HG03571 (cell line): ENCODE measurements at regions not wholly inside any gene's neighbourhood (a gene's known extent, or its start where the extent isn't known, plus 50 kb on each side); places are given as distances from the start of the nearest gene placed in this dataset.

ENCODE experiments used
- ATAC-seq: cut with Tn5 transposase; IDR thresholded peaks from one replicate; pipeline ENCODE4 v1.9.1; 2021; ENCODE audit not compliant: unreplicated experiment

DNA sequence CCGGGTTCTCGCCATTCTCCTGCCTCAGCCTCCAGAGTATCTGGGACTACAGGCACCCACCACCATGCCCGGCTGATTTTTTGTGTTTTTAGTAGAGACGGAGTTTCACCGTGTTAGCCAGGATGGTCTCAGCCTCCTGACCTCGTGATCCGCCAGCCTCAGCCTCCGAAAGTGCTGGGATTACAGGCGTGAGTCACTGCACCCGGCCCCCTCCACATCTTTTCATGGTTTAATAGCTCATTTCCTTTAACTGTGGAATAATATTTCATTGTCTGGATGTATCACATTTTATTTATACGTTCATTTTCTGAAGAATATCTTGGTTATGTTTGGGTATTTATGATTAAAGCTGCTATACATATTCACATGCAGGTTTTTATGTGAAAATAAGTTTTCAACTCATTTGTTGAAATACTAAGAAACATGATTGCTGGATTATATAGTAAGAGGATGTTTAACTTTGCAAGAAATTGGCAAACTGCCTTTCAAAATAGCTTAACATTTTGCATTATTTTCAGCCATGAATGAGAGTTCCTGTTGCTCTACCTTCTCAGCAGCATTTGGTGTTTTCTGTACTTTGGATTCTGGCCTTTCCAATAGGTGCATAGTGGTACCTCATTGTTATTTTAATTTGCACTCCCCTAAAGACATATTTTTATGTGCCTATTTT lies 591.9 kb downstream of the TECRL start:
- no peak for ATAC-seq

DNA sequence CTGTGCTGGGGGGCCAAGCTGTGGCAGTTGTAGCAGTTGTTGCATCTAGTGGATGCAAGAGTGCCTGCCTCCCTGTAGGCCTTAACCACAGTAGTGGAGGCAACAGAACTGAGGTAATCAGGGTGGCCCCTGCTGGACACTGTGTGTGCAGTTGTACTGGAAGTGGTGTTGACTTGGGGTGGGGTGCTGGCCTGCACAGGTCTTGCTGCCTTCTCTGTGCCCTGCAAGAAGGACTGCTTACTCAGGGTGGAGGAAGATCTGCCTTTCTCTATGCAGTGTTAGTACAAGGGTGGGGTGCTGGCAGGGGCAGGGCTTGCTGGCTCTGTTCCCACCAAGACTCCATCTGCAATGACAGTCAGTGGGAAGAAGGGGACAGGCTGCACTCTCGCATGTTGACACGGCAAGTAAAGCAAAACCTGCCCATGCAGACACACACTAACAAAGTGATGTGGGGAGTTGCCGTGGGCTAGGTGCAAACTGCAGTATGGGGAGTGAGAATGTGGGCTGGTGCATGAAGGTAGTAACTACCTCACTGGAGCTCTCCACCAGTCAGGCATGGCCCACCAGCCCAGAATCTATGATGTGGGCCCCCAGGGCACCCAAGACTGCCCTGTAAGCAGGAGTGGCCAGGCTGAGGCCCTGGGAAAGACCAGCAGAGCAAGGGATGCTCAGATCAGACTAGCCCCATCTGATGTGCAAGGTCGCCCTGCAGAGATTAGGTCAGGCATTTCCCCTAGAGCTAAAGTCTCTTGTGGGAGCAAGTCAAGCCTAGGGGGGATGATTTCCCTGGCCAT lies 594.9 kb downstream of the TECRL start:
- no peak for ATAC-seq

DNA sequence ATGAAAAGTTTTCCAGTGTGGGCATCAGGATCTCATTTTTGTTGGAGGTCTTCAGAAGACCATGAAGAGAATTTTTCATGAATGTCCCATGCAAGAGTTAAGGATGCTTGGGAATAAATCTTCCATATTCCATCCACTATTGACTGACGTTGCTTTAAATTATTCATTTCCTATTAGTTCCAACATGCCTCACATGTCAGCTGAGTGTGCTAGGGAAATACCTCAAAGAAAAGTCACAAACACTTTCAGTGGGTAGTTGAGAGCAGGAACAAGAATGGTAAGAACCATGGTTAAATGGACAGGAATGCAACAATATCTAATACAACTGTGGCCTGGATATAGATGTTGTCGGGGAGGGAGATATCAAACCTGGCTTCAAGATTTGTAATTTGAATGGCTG lies 610.1 kb downstream of the TECRL start:
- ATAC-seq, result no peak

DNA sequence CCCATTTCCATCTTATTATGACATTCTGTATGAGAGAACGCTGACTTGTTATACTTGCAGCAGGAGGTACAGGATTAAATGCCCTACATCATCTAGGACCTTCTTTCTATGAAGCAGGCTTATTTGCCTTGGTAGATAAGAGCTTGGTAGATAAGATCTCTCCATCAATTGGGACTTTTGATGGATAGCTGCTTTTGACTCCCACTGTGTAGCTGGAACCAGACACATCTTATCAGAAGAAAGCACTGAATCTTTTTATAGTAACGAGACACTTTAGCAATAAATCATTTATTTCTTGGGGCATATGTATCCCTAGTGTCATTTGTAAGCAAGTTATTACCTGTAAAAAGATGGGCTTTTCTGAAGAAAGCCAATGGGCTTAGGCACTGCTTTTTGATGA lies 613.9 kb downstream of the TECRL start:
- ATAC-seq, result no peak

DNA sequence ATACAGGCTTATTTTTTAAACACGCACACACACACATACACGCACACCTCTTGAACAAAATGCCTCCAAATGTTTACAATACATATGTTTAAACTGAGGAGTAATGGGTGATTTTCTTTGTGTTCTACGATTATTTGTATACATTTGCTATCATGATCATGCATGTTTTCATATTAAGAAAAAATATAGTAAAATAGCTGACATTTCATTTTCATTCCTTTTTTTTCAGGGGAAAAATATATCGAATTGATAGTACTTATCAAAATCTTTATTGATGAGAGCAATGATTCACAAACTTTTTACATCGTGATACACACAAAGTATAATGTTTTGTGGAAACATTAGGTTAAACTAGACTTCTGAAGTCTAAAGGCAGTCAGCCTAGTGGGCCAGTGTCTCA lies 618.9 kb downstream of the TECRL start:
- ATAC-seq, result no peak

DNA sequence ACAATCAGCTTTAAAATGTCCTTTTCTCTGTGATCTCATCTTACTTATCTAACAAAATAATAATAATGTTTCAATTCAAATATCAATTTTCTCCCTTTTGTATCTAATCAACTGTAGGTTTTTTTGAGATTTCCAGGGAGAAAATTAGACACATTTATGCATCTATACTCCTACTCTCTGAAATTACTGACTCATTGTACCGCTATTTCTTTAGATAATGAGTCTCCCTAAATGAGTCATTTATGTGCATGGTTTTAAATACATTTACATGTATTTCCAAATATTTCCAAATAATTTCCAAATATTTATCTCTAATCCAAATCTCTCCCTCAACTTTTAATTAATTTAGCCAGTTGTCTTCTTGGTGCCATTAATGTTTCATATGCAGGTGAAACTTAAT lies 621.0 kb downstream of the TECRL start:
- no peak for ATAC-seq

DNA sequence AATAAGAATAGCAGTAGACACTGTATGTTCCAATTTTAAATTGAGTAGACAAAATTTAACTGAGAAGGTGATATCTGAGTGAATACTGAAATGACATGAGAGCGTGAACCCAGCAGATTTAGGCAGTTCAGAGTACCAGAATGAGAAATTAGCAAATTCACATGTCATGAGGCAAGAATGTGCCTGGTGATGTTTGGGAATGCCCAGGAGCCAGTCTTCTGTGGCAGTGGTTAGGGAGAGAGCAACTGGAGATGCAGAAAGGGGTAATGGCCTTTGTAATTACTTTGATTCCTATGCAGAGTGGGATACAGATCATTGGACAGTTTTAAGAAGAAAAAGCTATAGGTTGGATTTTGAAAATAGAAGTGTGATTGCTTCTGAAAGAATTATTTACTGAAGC lies 621.9 kb downstream of the TECRL start:
- no peak for ATAC-seq

DNA sequence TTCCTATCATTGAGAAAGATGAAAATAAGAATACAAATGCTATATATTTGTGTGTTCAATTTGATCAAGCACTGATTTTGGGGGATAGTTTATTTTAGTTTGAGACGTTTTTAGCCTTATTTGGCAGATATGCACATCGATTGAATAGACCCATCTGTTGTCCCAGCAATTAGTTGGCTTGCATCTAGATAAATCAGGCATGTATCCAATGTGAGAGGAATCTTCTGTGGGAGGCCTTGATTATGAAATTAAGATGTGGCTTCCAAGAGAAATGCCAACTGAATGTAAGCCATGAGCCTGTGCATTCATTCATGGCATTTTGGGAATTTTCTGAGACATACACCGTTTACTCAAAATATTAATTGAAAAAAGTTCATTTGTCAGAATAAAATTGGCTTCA lies 623.1 kb downstream of the TECRL start:
- no peak for ATAC-seq

DNA sequence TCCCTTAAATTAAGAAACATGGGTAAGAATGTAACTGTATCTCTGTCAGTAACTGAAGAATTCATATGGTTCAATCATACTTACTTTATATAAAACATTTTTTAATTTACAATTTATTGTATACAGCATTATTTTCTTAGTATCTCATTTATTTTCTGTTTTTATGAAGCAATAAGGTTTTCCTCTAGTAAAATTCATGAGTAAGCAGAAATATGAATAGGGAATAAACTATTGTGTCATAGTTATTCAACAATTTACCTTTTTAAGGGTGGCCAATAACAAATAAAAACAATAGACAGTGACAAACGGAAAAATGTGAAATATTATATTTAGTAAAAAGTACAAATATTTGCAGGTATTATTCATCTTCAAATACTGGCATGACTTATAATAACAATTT lies 624.4 kb downstream of the TECRL start:
- no peak for ATAC-seq

DNA sequence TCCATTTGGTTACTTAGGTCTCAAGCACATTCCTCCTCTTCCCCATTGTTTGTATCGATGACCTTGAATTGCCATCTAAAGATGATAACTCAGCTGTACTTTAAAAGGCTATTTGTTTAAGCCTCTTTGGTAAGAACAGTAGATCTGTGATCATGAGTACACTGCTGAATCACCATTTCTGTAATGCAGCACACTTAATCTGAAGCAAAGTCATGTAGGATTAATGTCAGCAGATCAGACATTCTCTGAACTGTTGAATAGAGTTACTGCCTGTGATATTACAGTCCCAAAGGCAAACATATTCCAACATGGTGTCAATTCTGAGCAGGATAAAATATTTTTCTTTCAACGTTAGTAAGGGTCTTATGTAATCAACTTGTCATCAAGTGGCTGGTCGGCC lies 631.6 kb downstream of the TECRL start:
- no peak for ATAC-seq

DNA sequence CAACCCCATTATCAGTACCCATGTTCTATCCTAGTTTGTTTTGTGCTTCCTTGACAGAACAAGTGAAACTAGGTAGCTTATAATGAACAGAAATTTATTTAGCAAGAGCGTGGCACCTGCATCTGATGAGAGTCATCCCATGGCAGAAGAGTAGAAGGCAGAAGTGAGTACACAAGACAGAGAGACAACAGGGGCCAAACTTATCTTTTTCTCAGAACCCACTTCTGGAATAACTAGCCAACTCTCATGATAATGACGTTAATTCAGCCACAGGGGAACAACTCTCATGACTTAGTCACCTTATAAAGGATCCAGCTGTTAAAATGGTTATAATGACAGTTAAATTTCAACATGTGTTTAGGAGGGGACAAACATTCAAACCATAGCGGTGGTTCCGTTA lies 644.9 kb downstream of the TECRL start:
- no peak for ATAC-seq

DNA sequence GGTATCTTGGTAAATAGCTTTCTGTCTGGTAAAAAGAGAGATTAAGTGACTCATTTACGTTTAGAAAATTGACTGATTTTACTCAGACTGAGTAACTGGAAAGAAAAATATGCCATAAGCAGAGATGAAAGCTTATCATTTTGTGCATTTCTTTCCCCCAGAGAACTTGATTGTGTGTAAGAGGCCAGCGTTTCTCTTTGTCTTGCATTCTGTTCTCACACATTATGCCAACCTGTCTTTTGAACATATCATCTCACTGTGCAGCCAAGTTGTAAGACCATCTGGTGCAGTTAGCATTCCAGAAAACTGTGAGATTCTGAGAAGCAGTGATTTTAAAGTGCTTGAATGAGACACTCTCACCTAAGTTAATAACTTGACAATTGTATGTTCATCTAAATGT lies 651.3 kb downstream of the TECRL start:
- ATAC-seq, result no peak

DNA sequence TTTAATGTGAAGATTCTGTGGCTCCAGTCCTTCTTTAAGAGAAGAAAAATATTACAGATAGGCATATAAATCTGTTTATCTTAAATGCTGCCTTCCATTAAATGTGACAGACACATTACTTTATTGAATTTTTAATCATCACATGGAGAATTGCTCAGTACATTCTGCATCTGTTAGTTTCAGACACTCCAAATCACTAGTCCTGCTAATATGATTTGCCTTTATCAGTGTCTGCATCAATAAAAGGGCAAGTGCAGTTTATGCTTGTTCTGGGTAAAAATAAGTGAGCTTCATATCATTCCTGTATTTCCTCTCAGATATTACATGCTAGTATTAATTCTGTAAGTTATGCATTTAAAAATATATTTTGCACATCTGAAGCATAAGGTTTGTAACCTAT lies 666.4 kb downstream of the TECRL start:
- ATAC-seq, result no peak

DNA sequence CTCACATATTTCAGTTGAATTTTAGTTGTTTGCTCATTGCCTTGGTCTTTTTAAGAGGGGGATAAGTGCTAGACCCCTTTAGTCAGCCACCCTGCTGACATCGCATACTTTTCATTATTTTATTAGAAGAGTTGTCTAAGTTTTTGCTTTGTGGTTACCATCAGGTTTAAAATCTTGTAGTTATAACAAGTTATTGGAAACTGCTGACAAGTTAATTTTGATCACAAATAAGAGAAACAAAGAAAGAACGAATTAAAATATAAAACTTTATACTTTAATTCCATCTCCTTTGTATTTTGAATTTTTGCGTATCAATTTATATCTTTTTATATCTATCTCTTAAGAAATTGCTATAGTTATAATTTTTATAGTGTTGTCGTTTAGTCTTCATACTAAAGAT lies 679.7 kb downstream of the TECRL start:
- no peak for ATAC-seq

DNA sequence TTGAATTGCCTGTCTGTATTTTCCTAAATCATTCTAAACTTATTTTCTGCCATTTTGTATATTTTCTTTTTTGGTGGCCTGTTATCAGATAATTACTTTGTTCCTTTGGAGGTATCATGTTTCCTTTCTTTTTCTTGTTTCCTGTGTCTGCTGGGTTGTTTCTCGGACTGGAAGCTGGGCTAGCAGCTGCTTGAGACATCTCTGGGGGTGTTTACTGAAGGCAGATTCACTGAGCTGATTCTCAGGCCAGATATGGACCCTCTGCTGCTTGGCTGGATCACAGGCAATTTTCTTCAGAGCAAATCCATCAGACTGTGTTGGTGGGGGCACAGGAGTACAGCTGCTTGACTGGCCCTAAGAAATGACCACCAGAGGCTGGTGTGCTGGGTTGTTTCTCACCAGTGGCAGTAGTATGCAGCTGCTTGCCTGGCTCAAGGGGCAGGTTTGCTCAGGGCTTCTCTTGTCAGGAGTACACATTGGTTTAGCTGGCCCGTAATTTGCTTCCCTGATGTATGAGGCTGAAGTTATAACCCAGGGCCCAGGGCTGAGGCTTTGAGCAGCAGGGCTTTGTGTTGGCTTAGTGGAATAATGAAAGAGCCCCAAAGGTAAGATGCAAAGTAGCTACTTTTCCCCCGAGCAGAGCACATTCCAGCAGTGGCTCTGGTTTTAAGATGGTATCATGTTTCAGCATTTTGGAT lies 680.6 kb downstream of the TECRL start:
- no peak for ATAC-seq

DNA sequence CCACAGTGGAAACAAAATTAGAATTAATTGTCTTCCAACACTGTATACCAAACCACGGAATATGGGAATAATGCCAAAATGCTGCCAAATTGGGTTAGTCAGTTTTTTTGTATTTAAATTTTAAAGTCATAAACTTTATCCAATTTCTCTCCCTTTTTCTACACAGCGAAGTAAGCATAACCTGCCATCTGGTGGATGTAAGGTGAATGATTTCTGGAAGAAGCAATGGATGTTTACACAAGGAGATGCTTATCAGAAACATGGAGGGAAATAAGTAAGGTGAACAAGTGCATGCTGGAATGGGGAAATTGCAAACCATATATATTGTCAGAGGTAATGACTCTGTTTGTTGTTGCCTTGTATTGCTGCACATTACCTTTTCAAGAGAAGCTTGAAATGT lies 691.9 kb downstream of the TECRL start:
- no peak for ATAC-seq

DNA sequence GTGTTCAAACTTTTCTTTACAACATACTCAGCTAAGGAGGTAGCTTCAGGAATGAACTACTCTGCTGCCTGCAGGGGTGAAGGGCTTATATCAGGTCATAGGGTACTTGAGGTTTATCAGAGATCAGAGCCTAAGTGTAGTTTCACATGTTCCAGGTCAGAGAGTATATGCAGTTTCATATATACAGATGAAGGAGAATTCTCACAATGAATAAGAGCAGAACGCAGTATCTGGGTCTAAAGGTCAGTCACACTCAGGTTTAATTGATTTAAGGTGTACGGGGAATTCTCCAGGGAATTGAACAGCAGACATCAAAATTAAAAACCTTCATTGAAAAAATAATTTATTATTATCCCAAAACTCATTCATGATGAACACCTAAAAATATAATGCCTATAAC lies 700.6 kb downstream of the TECRL start:
- no peak for ATAC-seq

DNA sequence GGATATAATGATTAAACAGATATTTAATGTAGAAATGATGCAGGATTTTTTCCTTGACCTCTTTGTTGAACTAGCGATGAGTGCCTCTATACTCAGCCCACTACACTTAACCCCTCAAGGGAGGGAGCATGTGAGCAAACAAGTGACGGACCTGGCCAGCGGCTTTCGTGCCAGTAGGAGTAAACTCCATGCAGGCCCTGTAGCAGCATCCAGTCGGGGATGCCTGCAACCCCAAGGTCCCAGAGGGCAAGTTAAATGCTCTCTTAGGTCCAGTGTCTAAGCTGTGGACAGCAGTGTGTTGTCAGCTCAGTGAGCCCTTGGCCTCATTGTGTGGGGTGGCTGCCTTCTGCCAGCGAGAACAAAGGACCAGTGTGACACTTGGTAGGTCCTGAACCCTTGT lies 708.7 kb downstream of the TECRL start:
- no peak for ATAC-seq

DNA sequence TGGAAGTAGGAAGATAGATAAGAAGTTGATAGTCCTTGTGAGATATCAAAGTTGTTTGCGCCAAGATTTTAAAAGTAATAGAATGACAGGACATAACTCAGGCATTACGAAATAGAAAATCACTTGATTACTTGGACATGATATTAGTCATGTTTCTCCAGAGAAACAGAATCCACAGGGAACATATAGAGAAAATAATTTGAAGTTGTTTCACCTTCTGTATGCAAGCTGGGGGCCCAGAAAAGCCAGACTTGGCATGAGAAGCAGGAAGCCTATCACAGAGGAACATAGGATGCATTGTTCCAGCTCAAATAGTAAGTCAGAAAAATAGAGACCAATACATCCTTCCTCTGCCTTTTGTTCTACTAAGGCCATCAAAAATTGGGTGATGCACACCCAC lies 715.9 kb downstream of the TECRL start:
- ATAC-seq, result no peak

DNA sequence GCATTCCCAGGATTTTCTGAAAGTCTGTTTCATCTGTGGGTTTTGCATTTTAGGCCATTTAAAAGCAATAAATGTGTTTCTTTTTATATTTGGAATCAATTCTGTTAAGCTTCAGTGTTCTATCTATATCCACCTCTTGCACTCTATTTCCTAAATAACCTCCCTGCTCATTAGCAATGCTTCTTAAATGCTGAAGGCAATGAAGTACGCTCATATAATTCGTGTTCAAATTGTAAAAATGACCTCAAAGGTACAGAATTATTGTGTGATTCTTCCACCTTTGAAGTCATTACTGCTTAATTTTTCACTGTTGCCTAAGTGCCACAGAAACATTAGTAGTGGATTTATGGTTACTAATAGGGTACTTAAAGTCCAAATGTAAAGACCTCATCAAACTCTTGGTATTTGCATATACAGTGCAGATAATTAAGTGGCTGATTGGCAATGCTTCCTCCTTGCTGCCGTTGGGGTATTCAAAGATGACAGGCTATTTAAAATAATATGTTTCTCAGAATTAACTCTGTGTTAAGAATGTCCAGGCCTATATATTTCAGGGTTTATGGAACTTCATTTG lies 730.8 kb downstream of the TECRL start:
- ATAC-seq, result no peak

DNA sequence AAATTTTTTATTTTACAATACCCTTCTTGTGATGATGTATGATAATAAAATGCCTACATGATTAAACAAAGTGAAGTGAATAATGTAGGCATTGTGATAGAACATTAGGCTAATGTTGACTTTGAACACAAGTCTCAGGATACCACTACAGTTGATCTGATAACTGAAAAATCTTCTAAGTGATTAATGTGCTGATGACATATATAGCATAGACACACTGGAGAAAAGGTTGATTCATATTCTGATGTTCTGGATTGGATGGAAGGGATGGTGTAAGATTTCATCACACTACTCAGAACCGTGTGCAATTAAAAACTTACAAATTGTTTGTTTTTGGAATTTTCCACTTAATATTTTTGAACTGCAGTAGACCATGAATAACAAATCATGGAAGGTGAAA lies 738.5 kb downstream of the TECRL start:
- ATAC-seq, result no peak

DNA sequence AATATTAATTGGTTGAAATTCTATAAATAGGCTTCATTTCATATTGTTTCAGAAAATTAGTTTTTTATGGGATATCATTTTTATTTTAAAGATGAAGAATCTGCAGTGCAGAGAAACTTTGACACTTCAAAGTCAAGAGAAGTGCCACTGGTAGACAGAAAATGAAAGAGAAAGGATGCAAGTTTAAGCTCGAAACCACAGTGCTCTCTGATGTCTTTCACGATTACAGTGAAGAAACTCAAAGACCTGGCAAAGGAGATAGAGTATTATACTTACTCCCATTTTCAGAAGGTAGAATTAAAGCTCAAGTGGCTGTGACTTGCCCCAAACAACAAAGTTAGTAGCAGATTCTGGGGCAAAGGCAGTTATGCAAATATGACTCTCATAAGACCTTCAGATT lies 745.4 kb downstream of the TECRL start:
- no peak for ATAC-seq
